PC-3 (cell line): ENCODE measurements at regions not wholly inside any gene's neighbourhood (a gene's known extent, or its start where the extent isn't known, plus 50 kb on each side); places are given as distances from the start of the nearest gene placed in this dataset.

Source experiments
- CTCF ChIP-seq: fragments of 300-600 bp; sonication (generic); conservative IDR thresholded peaks from 2 replicates; pipeline ENCODE4 v1.5.1; 2017; ENCODE audit warnings: antibody characterized with exemption, low read depth, mild to moderate bottlenecking, low read length
- EZH2 ChIP-seq: fragments of 300-600 bp; sonication (generic); IDR thresholded peaks from one replicate; pipeline ENCODE4 v1.6.1; 2017; ENCODE audit warnings: antibody characterized with exemption, mild to moderate bottlenecking, low read length; ENCODE audit not compliant: unreplicated experiment
- EZH2phosphoT487 ChIP-seq: fragments of 300-600 bp; sonication (generic); IDR thresholded peaks from 2 replicates; pipeline ENCODE4 v1.6.1; 2018; ENCODE audit warnings: mild to moderate bottlenecking, antibody characterized with exemption, low read length, borderline replicate concordance

- TF ChIP-seq CTCF (no peak), EZH2phosphoT487 (no peak), EZH2 (no peak)
These were observed 275.1 kb upstream of the MYOCD start for GRCh38 chr17:12390631-12391030.
